Stimulated activated CD4-positive, alpha-beta T cell treated with anti-CD3 and anti-CD28 coated beads, TNF-alpha, amount 100 ng/mL, for 24 hours (primary cell): ENCODE measurements at regions not wholly inside any gene's neighbourhood (a gene's known extent, or its start where the extent isn't known, plus 50 kb on each side); places are given as distances from the start of the nearest gene placed in this dataset.
"Not testable (repeated sequence)": the region's sequence is repeated elsewhere in the genome, so short reads cannot be mapped to it uniquely, and the experiment has no call there.

ENCODE experiments used
- DNase-seq, 3 experiments: peaks; one replicate each; pipeline ENCODE4 v3.0.0-alpha.2; 2020; ENCODE audit warnings: low read depth in 3 of 3

- no peak for DNase-seq
Measured at GRCh38 chr4:126907389-126907788, 725.4 kb upstream of the INTU start.

GRCh38 chr4:126916049-126916625 is 716.6 kb upstream of the INTU start:
- no peak for DNase-seq

- no peak for DNase-seq
Measured at GRCh38 chr4:126916626-126917140, 716.1 kb upstream of the INTU start.

- DNase-seq = not testable (repeated sequence)
Measured at GRCh38 chr4:126922328-126922938, 710.3 kb upstream of the INTU start.

GRCh38 chr4:126924237-126924636 is 708.5 kb upstream of the INTU start:
- DNase-seq = no peak

DNA sequence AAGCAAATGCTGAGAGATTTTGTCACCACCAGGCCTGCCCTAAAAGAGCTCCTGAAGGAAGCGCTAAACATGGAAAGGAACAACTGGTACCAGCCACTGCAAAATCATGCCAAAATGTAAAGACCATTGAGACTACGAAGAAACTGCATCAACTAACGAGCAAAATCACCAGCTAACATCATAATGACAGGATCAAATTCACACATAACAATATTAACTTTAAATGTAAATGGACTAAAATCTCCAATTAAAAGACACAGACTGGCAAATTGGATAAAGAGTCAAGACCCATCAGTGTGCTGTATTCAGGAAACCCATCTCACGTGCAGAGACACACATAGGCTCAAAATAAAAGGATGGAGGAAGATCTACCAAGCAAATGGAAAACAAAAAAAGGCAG is 702.7 kb upstream of the INTU start:
- DNase-seq = not testable (repeated sequence)

DNA sequence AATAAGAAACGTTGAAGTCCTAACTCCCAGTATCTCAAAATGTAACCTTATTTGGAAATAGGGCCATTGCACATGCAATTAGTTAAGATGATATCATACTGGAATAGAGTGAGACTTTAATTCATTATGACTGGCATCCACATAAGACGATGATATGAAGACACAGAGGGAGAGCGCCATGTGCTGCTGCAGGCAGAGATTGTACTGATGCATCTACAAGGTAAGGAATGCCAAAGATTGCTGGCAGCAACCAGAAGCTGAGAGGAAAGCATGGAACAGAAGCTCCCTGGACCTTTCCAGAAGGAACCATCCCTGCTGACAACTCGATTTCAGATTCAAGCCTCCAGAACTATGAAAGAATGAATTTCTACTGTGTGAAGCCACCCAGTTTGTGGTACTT is 697.0 kb upstream of the INTU start:
- DNase-seq = no peak

DNA sequence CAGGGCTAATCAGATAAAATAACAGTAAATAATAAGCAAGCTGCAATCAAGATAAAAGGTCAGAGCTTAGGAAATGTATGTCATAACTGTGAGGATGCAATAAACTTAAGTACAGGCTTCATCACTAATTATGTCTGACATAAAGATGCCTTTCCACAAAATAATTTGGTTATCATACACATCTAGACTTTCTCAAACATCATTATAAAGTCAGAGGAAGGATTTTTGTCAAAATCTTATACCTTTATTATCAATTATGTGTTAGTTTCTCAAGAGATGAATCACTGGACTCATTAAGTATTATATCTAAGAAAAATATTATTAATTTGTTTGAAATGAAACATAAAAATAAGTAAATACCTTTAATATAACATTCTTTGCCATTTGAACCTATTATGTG is 695.4 kb upstream of the INTU start:
- DNase-seq = no peak

DNA sequence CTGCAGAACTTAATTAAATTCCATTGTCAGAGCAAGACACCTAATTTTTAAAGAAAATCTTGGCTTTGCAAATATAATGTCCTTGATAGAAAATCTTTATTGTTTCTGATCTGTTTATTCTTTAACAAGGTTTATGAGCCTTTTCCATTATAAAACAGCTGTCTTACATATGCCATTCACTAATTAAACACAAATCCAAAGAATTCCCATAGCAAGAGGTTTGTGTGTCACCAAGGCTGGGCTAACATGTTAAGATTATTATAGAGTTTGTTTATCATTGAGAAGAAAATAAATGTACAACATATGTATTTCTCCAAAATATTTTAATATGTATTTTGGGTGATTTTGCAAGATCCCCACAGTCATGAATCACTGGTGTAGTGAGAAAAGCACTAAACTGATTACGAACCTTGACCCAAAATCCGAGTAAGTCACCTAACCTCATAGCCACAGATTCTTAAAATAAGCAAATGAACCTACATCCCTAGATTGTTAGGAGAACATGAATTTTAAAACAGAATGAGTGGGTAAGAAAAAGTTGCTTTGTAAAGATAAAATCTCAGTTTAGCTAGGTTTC is 694.8 kb upstream of the INTU start:
- DNase-seq = no peak

DNA sequence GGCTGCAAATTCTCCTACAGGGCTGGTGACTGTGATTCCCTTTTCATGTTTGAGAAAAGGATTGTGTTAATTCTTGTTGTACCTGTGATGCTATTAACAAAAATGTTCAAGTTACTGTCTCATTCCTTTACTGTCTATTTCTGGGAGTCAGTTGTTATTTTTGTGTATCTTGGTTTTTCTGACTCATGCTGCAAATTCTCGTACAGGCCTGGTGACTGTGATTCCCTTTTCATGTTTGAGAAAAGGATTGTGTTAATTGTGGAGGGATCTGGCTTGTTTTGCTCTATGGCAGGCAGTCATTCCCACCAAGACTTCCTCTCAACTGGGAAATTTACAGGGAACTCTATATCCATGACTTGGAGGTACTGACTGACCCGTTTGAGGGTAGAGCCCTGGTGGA is 693.4 kb upstream of the INTU start:
- no peak for DNase-seq

- DNase-seq = no peak
Measured at GRCh38 chr4:126947536-126947935, 685.2 kb upstream of the INTU start.

DNA sequence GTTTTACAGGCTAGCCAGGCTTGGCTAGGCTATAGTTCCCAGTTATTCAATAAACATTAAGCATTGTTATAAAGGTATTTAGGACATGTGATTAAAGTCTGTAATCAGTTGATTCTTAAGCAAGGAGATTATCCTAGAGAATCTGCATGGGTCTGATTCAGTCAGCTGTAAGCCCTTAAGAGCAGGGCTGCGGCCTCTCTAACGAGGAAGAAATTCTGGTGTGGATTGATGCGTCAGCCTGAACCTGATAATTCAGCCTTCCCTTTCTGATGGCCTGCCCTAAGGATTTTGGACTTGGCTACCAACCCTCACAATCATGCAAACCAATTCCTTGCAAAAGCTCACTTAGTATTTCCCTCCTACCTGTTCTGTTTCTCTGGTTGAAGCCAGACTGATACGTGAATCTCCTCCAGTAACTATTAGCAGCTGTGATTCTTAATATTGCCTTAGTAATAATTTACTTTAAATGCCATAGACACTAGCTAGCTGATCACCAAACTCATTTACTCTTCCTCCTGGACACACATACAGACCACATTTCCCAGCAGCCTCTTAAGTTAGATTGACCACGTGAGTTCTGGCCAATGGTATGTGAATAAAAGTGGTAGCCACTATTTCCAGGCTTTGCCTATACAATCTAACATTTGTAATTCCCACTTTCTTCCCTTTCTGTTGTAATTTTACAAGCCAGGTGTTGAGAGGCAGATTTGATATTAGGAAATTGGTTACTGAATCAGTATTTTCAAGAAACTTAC is 678.0 kb upstream of the INTU start:
- DNase-seq = no peak

- no peak for DNase-seq
Measured at GRCh38 chr4:126955292-126956183, 677.2 kb upstream of the INTU start.

GRCh38 chr4:126956184-126956897 is 676.4 kb upstream of the INTU start:
- no peak for DNase-seq

GRCh38 chr4:126957556-126957955 is 675.2 kb upstream of the INTU start:
- no peak for DNase-seq

DNA sequence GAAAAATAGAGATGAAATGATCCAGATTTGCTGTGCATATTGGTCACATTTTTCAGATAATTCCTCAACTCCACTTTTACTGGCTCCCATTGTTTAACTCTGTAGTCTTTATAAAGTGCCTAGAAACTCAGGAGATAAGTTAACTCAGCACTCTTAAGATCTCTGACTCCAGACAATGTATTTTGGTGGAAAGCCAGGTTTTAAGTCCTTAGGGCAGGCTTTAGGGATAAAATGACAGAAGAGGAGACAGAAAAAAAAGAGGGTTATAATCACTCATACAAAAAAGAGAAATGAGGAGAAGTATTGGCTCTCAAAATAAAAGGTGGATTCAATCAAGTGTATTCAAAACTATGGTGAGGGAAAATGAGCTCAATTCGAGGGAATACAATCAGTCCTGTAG is 674.8 kb upstream of the INTU start:
- DNase-seq = no peak

DNA sequence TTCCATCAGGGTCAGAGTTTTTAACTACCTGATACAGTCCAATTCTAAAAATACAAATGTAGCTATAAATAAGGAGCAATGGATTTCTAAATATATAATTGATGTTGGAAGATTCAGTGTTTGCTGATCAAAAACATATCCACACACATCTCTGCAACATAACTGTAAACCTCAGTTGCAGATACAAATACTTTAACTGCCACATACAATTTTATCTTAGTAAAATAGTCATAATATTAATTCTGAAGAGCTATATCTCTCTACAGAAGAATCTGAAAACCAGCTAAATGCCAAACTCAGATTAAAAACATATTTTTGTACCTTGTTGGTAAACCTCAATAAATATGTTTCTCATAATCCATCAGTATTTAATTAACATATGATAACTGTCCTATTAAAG is 674.3 kb upstream of the INTU start:
- no peak for DNase-seq

DNA sequence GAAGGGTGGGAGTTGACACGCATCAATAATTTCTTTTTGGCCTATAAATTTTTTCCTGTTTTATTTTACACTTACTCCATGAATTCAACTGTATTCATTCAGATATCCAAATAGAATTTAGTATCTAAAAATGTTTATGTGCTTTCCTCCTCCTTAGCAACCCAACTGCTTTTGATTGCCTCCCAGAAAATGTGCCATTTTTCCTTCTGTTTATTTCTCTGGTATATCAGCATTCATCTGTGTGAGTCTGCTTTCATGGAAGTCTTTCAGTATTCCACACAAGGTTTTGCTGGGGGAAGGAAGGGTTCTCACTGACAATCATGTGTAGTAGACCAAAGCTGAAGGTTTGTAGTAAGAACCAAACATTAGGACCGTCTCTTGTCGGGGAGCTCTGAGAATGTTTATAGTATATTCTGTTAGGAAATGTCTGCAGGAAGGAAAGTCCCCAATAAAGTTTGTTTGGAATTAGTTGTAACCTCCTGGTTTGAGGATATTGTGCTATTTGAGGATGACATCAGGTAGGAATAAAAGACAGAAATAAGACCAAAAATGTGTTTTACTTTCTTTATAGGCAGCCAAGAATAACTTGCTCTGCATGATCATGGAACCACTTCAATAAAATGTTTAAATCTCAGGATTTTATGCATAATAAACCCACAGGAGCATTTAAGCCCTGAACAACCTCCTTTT is 673.6 kb upstream of the INTU start:
- no peak for DNase-seq

GRCh38 chr4:126960760-126961159 is 672.0 kb upstream of the INTU start:
- DNase-seq = no peak

DNA sequence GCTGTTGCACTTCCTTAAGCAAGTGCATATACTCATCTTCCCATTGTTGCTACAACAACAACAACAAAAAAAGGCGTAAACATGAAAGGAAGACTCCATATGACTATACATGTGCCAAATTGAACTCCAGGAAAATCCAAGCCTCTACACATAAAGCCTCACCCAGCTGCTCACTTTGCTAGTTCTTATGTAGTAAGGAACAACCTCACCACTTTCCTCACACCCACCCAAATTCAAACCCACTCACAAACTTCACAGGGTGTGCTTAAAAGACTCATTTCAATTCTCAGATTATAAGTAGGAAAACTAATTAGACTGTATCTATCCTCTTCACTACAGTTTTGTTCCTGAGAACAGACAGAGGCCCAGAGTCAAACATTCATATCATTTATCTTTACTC is 671.1 kb upstream of the INTU start:
- no peak for DNase-seq
